Memory B cell (primary cell): ENCODE measurements at regions not wholly inside any gene's neighbourhood (a gene's known extent, or its start where the extent isn't known, plus 50 kb on each side); places are given as distances from the start of the nearest gene placed in this dataset.
"Not testable (repeated sequence)": the region's sequence is repeated elsewhere in the genome, so short reads cannot be mapped to it uniquely, and the experiment has no call there.

ENCODE experiments used
- ATAC-seq: fragments of 150-1000 bp; cut with Tn5 transposase; 2 replicates; pipeline ENCODE4 v1.10.0; 2021; ENCODE audit warnings: low read depth, mild to moderate bottlenecking, moderate library complexity
- DNase-seq, 2 donors: peaks; one replicate each; pipeline ENCODE4 v3.0.0; 2022; ENCODE audit warnings: low spot score in 2 of 2
- H3K27ac Mint-ChIP-seq: one replicate; pipeline ENCODE4 v1.8.0; 2022; ENCODE audit warnings: mild to moderate bottlenecking, moderate library complexity, mixed read lengths
- H3K27me3 Mint-ChIP-seq: one replicate; pipeline ENCODE4 v1.8.0; 2022; ENCODE audit warnings: mixed read lengths
- H3K36me3 Mint-ChIP-seq: one replicate; pipeline ENCODE4 v1.8.0; 2022; ENCODE audit warnings: mild to moderate bottlenecking, mixed read lengths
- H3K4me1 Mint-ChIP-seq: one replicate; pipeline ENCODE4 v1.8.0; 2022; ENCODE audit warnings: mixed read lengths
- H3K4me3 Mint-ChIP-seq: one replicate; pipeline ENCODE4 v1.8.0; 2022; ENCODE audit warnings: mild to moderate bottlenecking, moderate library complexity, mixed read lengths
- H3K9me3 Mint-ChIP-seq: one replicate; pipeline ENCODE4 v1.8.0; 2022; ENCODE audit warnings: mixed read lengths

DNA sequence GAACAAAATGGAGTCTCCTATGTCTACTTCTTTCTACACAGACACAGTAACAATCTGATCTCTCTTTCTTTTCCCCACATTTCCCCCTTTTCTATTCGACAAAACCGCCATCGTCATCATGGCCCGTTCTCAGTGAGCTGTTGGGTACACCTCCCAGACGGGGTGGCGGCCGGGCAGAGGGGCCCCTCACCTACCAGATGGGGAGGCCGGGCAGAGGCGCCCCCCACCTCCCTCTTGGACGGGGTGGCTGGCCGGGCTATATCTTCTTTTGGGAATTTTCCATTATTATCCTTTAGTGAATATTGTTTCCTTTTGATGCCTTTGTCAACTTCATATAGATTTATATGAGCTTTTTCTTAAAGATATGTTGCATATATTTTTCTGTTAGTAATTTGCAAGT, 53.4 kb upstream of the PMCH start:
- not testable (repeated sequence) for H3K27me3 Mint-ChIP-seq, H3K27ac Mint-ChIP-seq, H3K36me3 Mint-ChIP-seq, DNase-seq, H3K4me1 Mint-ChIP-seq, ATAC-seq, H3K4me3 Mint-ChIP-seq, H3K9me3 Mint-ChIP-seq

- Mint-ChIP-seq H3K9me3 (peaks cover 9% of the 10 kb centered on the region), H3K4me1 (no peaks in the 10 kb centered on the region), H3K36me3 (peaks cover 2% of the 10 kb centered on the region), H3K4me3 (no peak overlapping the region), H3K27me3 (no peaks in the 10 kb centered on the region), H3K27ac (no peak overlapping the region)
- no peak for ATAC-seq
- no peak for DNase-seq
These were observed 51.6 kb upstream of the PMCH start for GRCh38 chr12:102249079-102249841.
